ENCODE measurements at regions not wholly inside any gene's neighbourhood (a gene's known extent, or its start where the extent isn't known, plus 50 kb on each side); places are given as distances from the start of the nearest gene placed in this dataset.

GRCh38 chr5:104088876-104089778, 526.5 kb upstream of the NUDT12 start:
- H3K36me3 ChIP-seq (ENCODE audit: control insufficient read depth in 2 of 2, extremely low read depth in 1 of 2, insufficient read depth in 2 of 2, low read length in 2 of 2): no peaks in the 10 kb centered on the region
- TF ChIP-seq MAX (IDR thresholded peaks at IDR 0.05; ENCODE audit: insufficient read depth, insufficient read length) (no peak), GATA2 (IDR thresholded peaks at IDR 0.05; ENCODE audit: insufficient read depth, insufficient read length, low read depth, low read length) (no peak), MYC (IDR thresholded peaks at IDR 0.05; ENCODE audit: low read depth, low read length) (no peak), CTCF (IDR thresholded peaks at IDR 0.05; ENCODE audit: extremely low read depth in 1 of 2, insufficient read depth in 1 of 2, low read depth in 1 of 2, low read length in 2 of 2) (no peak), POLR2AphosphoS5 (IDR thresholded peaks at IDR 0.05; ENCODE audit: insufficient read depth, low read depth, low read length) (no peak), POLR2A (IDR thresholded peaks at IDR 0.05; ENCODE audit: low read depth, low read length) (no peak), EZH2 (IDR thresholded peaks at IDR 0.05; ENCODE audit: borderline replicate concordance, low read depth, low read length, severe bottlenecking) (no peak), FOS (IDR thresholded peaks at IDR 0.05; ENCODE audit: borderline replicate concordance, insufficient read depth, low read length) (no peak), JUN (IDR thresholded peaks at IDR 0.05; ENCODE audit: borderline replicate concordance, insufficient read depth, insufficient read length, low read depth) (no peak)
- H3K4me3 ChIP-seq (replicated peaks in 1 of 3; ENCODE audit: insufficient read depth in 1 of 3, low read depth in 1 of 3, low read length in 3 of 3): no peak overlapping the region
- no peaks in the 10 kb centered on the region for H3K27me3 ChIP-seq (ENCODE audit: control insufficient read depth in 2 of 2, insufficient read depth in 2 of 2, low read length in 2 of 2)
- BruUV-seq (replicated peaks): no TSS peak
- no peaks in the 10 kb centered on the region for H3K9me3 ChIP-seq (replicated peaks; ENCODE audit: control insufficient read depth, insufficient read depth, low read length)
- FAIRE-seq (no peak), DNase-seq (ENCODE audit: low read depth, low spot score) (no peak)
- no peaks in the 10 kb centered on the region for H3K4me1 ChIP-seq (ENCODE audit: control insufficient read depth, extremely low read depth, insufficient read depth, low read length)
- H3K9ac ChIP-seq (replicated peaks; ENCODE audit: extremely low read depth, insufficient read depth, low read length): no peak overlapping the region
- CTCF ChIA-PET: no interaction called here
- intact Hi-C loops (cut with micrococcal nuclease) (no loop called here), dilution Hi-C loops (cut with MboI; ENCODE audit: extremely low pct_ligation_motif_present, low sequenced_read_pairs) (no loop called here)
- no peak overlapping the region for H3K27ac ChIP-seq (ENCODE audit: insufficient read depth, low read depth, low read length)
- no peak overlapping the region for H2AFZ ChIP-seq (ENCODE audit: low read depth, low read length)
- POLR2A ChIA-PET: no interaction called here
- H3K79me2 ChIP-seq (ENCODE audit: control insufficient read depth, insufficient read depth, low read length): no peaks in the 10 kb centered on the region
- H4K20me1 ChIP-seq (replicated peaks; ENCODE audit: control insufficient read depth, extremely low read depth, insufficient read depth, low read length): no peaks in the 10 kb centered on the region
- H3K9me1 ChIP-seq (replicated peaks; ENCODE audit: control insufficient read depth, extremely low read depth, insufficient read depth, low read length): no peaks in the 10 kb centered on the region
- H3K4me2 ChIP-seq (ENCODE audit: insufficient read depth, low read length): no peak overlapping the region

Measured in endothelial cell of umbilical vein (primary cell).